Lower leg skin (tissue), 3 donors: ENCODE measurements at regions not wholly inside any gene's neighbourhood (a gene's known extent, or its start where the extent isn't known, plus 50 kb on each side); places are given as distances from the start of the nearest gene placed in this dataset.

Experiments
- POLR2A ChIP-seq, 2 donors: fragments of 450-650 bp; IDR thresholded peaks; one replicate each; pipeline ENCODE4 v1.6.1; 2016 to 2017; ENCODE audit warnings: antibody characterized with exemption in 2 of 2, mild to moderate bottlenecking in 1 of 2, moderate library complexity in 1 of 2
- TF ChIP-seq, protein P1 (sequence below), 3 donors: fragments of 450-650 bp; IDR thresholded peaks; one replicate each; pipeline ENCODE4 v1.5.1; 2016; ENCODE audit warnings: antibody characterized with exemption in 3 of 3, mild to moderate bottlenecking in 3 of 3, moderate library complexity in 2 of 3

DNA sequence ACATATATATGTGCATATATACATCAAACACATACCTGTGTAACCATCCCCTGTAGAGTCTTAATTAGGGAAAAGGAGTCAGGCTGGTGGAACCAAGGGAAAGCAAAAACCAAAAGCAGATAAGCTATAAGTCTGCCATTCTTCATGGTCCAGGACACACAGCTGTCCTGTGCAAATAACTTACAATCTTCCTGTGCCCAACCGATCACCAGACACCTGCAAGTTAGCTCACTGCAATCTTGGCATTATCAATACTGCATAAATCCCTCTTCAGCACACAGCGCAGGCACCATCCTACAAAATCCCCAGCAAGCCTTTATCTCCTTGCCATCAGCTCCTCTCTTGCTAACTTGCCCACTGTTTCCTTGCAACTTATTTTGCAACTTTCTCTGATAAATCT lies 60.8 kb upstream of the DYNAP start:
- TF ChIP-seq, protein P1, sequence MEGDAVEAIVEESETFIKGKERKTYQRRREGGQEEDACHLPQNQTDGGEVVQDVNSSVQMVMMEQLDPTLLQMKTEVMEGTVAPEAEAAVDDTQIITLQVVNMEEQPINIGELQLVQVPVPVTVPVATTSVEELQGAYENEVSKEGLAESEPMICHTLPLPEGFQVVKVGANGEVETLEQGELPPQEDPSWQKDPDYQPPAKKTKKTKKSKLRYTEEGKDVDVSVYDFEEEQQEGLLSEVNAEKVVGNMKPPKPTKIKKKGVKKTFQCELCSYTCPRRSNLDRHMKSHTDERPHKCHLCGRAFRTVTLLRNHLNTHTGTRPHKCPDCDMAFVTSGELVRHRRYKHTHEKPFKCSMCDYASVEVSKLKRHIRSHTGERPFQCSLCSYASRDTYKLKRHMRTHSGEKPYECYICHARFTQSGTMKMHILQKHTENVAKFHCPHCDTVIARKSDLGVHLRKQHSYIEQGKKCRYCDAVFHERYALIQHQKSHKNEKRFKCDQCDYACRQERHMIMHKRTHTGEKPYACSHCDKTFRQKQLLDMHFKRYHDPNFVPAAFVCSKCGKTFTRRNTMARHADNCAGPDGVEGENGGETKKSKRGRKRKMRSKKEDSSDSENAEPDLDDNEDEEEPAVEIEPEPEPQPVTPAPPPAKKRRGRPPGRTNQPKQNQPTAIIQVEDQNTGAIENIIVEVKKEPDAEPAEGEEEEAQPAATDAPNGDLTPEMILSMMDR (IDR thresholded peaks at IDR 0.05) = no peak
- no peak for TF ChIP-seq POLR2A (IDR thresholded peaks at IDR 0.05)
